ENCODE measurements at regions not wholly inside any gene's neighbourhood (a gene's known extent, or its start where the extent isn't known, plus 50 kb on each side); places are given as distances from the start of the nearest gene placed in this dataset.
"Not testable (repeated sequence)": the region's sequence is repeated elsewhere in the genome, so short reads cannot be mapped to it uniquely, and the experiment has no call there.

GRCh38 chr10:28869606-28870201 lies 192.4 kb downstream of the BAMBI start:
- no peak for DNase-seq

- no peak for DNase-seq
Observed at GRCh38 chr10:28871665-28872064, 194.3 kb downstream of the BAMBI start.

DNA sequence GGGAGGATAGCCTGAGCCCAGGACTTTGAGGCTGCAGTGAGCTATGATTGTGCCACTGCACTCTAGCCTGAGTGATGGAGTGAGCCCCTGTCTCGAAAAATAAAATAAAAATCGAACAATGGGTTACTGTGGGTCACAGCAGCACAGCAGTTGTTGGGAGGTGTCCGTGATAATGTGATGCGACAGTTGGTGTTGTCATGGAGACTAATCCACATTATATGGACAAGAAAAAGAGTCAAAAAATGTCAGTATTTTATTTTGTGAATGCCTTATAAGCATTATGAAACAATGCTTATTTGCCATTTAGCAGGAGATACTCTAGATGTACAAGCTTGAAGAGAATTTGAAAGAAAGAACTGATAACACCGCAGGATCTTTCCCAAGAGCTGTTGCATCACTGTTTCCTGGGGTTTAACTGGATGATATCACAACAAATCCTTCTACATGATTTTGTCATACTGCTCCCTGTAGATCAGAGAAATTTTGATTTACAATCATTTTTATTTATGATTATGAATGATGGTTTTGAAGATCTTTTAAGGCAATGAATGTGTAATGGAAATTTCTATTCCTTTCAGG lies 195.4 kb downstream of the BAMBI start:
- DNase-seq = no peak

DNA sequence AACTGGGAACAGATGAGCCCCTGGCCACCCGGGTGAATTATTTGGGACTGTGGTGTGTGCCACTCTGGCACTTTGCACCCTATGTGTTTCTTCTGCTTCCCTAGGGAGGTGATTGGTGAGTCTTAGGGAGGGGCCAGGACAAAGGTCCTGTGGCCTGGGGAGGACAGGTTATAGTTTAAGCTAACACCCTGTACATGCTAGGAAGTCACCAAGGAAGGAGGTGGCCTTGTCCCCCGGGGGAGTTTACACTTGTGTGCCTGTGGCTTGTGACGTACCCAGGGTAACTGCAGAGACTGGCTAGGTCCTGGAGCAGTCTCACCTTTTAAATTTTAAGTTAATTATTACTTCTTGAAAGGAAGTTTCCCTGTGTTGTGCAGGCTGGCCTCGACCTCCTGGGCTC lies 196.2 kb downstream of the BAMBI start:
- DNase-seq = no peak

DNA sequence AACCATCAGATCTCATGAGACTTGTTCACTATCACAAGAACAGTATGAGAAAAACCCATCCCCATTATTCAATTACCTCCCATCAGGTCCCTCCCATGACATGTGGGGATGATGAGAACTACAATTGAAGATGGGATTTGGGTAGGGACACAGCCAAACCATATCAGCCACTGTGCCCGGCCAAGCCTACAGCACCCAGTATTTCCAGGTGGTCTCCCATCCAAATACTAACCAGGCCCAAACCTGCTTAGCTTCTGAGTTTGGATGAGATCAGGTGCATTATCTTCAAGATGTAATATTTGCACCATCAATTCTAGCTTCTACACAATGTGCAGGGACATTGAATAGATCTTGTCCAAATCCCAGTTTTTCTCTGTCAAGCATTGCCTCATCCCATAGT lies 196.9 kb downstream of the BAMBI start:
- no peak for DNase-seq

DNA sequence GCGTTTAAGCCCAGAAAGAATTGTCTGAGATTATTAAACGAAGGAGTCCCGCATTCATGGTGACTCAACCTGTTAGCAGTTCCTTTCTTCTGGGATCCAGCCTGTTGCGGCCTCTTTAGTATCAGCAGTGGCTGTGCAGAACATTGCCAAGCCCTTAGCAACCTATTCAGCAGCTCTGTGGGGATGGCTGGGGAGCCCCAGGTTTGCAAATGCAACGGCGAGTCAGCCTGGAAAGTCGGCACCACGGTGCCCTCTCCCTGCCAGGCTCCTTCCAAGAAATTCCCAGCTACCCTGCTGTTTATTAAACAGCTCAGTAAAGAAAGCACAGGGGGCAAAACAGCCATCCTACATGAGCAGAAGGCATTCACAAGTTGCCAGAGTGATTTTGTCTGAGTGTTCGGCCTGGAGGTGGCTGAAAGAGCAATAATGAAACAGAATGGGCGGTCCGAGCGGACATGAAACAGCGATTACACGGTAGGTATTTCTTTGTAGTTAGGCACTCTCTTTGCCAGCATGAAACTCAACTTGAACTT lies 198.3 kb downstream of the BAMBI start:
- no peak for DNase-seq

- no peak for DNase-seq
Observed at GRCh38 chr10:28878236-28878970, 201.1 kb downstream of the BAMBI start.

DNA sequence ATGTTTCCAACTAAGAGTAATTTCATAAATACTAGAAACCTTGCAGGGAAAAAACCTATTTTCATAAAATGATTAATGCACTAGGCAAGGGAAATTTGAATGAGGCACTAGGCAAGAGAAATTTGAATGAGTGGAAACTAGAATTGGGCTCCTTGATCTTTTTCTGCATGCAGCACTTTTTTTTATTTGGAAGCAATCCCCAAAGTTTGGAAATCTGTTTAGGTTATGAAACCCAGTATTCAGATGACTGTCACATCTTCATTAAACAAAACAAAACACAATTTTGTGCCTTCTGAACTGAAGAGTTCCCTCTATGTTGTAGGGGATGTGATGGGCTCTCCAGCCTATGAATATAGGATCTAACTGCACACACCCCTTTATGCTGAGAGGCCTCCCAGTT lies 201.9 kb downstream of the BAMBI start:
- no peak for DNase-seq

- DNase-seq = no peak
Observed at GRCh38 chr10:28879875-28880682, 202.8 kb downstream of the BAMBI start.

GRCh38 chr10:28880683-28880950 lies 203.3 kb downstream of the BAMBI start:
- DNase-seq = no peak

DNA sequence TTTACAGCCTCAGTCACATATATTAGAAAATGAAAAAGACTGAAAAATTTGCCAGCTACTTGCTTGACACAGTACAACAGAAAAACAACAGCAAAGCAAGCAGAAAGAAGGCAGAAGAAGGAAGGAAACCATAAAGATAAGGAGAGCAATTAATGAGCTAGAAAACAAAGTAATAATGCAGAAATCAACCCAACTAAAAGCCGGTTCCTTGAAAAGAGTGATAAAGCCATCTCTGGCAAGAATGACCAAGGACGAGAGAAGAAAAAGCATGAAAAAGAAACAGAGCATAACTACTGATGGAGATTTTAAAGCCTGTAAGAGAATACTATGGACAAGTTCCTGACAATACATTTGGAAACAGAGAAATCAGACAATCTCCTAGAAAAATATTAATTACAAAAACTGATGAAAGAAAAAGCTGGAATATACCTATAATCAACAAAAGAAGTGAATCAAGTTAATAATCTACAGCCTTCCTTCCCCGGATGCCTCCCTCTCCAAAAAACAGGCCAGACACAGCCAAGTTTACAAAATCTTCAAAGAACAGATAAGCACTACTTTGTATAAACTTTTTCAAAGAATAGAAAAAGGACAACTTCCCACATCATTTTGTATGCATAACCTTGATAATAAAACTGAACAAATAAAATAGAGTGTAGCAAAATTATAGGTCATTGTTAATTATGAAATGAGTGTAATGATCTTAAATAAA lies 204.0 kb downstream of the BAMBI start:
- no peak for DNase-seq

GRCh38 chr10:28883741-28884423 lies 206.6 kb downstream of the BAMBI start:
- DNase-seq = no peak

DNA sequence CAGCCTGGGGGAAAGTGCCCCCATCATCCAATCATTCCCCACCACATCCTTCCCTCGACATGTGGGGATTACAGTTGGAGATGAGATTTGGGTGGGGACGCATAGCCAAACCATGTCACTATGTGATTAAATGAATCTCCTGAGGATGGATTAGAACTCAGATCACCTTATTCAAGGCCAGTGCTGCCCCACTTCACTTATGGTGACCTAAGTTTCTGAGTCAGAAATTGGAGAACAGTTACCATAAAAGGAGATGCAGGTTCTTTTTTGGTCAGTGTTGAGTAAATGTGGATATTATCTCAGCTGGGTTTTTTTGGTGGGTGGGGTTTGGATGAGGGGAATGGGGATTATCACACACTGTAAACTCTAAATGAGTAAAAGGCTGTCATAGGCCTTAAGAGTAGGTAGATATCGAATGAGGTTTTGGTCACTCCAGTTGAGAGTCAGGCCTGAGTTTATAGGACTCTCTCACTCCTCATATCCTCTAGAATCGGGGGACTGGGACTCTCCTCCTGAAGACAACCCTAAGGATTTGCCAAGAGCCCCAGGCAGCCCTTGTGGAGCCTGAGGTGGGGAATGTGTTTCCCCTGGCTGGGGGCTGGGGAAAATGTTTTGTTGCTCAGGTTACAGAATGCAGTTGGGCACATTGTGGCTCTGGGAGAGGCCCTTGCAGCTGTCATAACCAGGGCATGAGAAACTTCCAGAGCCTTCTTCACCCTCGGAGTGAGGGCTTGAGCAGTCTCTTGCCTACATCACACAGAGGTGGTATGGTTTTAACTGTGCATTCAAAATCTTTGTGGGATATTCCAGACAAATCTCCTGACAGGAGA lies 213.0 kb downstream of the BAMBI start:
- no peak for DNase-seq

GRCh38 chr10:28891058-28891713 lies 213.9 kb downstream of the BAMBI start:
- DNase-seq = no peak

- DNase-seq = no peak
Observed at GRCh38 chr10:28892818-28893547, 215.7 kb downstream of the BAMBI start.

DNA sequence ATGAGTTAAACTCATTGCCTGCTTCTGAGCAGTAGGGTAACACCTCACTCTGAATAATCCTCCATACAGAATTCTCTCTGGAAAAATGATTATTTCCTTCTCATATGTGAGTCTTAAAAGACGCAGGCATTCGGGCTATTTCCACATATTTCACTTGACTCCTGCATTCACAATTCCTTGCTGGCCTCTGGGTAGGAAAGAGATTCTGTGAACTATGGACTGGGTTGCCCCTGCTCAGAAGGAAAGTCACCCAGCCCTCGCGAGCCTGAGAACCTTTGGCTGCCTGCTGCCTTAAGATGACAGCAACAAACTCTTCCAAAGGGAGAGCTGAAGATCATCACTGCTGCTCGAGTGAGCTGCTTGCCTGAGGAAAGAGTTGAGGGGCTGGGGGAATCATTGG lies 216.8 kb downstream of the BAMBI start:
- DNase-seq = no peak

- DNase-seq = not testable (repeated sequence)
Observed at GRCh38 chr10:28895671-28896070, 218.3 kb downstream of the BAMBI start.

GRCh38 chr10:28896791-28897409 lies 219.6 kb downstream of the BAMBI start:
- not testable (repeated sequence) for DNase-seq

- no peak for DNase-seq
Observed at GRCh38 chr10:28897617-28898464, 220.5 kb downstream of the BAMBI start.
